ENCODE measurements at regions not wholly inside any gene's neighbourhood (a gene's known extent, or its start where the extent isn't known, plus 50 kb on each side); places are given as distances from the start of the nearest gene placed in this dataset.

DNA sequence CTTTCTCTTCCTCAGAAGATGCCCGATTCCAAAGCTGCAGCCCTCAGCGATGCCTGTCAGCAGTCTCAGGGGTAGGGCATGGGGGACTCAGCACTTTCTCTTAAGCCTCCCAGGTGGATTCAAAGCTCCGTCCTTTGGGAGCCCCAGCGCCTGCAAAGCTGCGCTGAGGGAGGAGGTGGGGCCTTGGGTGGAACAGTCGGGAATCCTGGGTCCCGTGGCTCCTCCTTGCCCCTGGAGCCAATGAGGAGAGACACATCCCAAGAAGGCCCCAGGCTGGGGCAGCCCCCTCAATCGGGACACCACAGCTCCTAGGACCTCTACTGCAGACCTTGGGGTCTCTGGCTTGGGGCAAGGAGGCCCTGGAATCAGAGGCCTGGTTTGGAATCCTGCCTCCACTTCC is 227.5 kb upstream of the IGF1R start:
- no peak for DNase-seq (ENCODE audit: low spot score)

DNA sequence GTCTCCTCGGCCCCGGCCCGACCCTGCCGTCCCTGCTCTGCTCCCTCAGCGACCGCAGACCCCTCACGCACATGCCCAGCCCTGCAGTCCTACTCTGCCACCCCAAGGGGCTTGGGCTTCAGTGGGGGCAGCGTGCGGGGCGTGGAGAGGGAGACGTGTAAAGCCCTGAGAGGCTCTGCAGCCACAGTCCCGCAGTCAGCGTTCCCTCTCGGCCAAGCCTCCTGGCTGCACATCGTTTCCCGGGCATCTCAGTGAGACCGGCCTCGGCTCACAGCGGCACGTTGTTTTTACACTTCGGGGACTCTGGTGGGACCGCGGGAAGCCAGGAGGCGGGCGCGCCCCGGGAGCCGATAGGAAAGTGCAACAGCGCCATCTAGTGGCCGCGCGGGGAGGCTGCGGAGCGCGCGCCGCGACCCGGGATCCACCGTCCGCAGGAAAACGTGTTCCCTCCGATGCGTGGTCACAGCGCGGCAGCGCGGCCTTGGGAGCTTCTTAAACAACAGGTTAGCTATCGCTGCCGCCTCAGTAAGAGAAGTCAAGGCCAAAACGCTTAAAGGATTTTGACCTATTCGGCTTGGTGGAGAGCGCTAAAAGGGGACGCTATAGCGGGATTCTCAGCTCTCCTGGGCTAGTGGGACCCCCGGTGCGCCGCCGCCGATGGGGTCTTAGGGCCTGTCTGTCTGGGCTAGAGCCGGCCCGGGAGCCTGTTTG is 226.8 kb upstream of the IGF1R start:
- DNase-seq (ENCODE audit: low spot score), result peak; percentile 89

DNA sequence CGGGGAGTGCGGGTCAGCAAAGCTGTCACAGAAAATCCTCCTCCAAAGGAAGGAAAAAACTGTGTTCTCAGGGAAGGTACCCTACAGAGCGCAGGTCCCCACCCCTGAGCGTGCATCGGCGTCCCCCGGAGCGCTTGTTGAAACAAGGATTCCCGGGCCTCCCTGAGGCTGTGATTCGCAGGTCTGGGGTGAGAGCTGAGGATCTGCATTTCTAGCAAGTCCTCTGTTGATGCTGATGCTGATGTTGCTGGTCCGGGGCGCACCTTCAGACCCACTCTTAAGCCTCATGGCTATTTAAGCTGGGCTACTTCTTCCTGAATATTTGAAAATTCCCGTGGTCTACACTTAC is 226.2 kb upstream of the IGF1R start:
- no peak for DNase-seq (ENCODE audit: low spot score)

DNA sequence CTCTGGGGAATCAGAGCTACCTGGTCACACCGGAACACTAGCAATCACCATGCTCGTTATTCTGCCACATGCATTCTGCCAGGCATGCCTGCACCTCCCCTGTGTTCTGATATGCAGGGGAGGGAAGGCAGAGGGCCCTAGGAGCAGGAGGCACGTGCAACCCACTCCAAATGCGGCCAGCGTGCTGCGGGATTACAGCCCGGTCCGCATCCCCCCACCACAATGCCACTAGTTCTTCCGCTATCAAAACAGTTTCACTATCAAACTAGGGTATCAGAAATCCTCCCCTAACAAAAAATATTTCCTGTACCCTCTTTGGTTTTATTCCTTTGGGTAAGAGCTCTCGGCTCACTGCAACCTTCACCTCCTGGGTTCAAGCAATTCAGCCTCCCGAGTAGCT is 223.2 kb upstream of the IGF1R start:
- no peak for DNase-seq (ENCODE audit: low spot score)

DNA sequence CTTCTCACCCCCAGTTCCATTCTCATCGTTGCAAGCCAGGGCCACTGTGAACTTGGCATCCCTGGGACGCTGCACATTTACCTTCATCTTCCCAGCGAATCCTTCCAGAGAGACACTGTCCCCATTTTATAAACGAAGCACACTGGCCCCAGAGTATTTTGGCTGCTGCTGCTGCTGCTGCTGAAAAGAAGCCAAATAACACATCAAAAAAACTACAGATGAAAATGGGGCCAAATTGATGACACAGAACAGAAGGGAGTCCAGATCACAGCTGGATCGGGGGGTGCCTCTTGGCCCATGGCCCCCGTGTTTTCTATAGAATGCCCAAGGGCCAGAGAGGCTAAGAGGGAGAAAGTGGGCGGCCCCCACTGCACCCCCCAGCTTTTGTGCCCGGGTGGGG is 221.0 kb upstream of the IGF1R start:
- DNase-seq (ENCODE audit: low spot score), result no peak

DNA sequence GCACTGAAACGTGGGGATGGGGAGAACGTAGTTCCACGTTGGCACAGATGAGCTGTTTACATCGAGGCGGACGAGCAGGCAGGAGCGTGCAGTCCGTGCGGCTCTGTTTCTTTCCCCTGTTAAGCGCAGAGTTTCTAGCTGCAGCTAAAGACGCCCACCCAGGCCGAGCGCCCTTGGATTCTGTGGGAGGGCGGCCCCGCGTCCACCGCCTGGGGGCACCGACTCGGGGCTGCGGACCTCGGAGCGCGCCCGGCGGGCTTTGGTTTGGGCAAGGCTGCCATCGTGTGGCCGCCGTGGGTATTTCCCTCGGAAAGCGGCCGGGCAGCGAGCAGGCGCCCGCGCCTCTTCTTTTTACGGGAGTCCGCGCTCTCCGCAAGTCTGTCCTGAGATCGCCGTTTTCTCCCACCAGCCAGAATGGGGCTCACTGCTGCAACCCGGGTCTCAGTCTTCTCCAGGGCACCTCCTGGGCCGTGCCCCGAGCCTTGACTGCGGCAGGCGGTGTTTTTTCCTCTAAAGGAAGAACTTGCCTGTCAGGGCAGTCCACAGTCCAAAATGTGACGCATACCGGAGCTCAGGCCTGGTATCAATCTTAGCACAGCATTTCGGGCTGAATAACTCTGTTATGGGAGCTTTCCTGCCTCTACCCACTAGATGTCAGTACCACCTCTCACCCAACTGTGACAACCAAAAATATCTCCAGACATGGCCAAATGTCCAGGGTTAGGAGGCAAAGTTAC is 219.9 kb upstream of the IGF1R start:
- peak; percentile 95 for DNase-seq (ENCODE audit: low spot score)

DNA sequence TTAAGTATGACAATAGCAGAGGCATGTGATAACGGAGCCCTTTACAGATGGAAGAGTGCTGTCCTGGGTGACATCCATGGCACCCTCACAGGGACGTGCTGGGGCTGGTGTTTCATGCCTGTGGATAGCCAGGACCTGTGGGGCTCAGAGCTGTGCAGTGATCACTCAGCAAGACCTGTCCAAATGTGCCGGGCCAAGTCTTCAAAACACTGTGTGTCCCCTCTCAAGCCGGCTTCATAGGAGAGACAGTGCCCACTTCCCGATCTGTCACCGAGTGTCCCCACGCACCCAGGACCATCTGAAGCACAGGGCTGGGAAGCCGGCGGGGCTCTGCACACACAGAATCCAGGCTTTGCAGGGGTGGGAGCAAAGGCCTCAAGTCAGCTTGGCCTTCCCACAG is 217.2 kb upstream of the IGF1R start:
- DNase-seq (ENCODE audit: low spot score), result no peak

DNA sequence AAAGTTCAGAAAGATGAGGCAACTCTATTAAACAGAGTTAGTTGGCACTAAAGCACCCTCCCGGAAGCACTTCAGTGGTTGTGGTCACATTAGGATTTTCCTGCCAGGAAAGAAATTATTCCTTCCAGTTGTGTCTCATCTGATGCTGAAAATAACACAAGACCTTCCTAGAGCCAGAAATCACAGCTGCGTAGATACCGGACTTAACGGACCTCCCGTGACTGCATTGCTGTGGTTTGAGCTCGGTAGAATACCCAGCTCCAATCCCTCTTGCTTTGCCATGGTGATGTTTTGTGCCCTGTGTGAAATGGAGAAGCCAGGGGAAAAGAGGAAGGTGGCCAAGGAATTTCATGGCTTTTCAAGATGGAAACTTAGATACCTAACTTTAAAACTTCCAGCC is 215.0 kb upstream of the IGF1R start:
- no peak for DNase-seq (ENCODE audit: low spot score)

DNA sequence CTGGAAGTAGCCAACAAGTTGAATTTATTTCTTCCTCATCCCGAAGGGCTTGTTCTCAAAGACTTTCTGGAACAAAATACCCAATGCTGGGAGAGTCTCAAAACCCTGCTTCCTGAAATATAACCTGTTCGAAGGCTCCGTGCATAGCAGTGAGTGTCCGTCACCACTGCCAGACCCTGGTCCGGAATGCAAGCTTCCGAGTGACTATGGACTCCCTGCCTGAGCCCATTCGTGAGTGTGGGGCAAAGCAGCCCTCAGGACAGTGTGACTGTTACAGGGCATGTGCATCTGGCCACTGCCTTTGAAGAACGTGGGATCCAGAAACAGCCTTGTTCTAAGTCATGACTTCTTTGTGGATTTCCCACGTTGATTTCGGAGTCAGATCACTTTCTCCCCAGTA is 214.5 kb upstream of the IGF1R start:
- DNase-seq (ENCODE audit: low spot score), result no peak

DNA sequence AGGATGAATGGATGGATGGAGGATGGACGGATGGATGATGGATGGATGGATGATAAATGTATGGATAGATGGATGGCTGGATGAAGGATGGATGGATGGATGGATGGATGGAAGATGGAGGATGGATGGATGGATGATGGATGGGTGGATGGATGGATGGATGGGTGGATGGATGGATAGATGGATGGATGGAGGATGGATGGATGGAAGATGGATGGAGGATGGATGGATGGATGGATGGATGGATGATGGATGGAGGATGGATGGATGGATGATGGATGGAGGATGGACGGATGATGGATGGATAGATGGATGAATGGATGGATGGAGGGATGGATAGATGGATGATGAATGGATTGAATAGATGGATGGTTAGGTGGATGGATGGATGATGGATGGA is 210.6 kb upstream of the IGF1R start:
- no peak for DNase-seq (ENCODE audit: low spot score)

DNA sequence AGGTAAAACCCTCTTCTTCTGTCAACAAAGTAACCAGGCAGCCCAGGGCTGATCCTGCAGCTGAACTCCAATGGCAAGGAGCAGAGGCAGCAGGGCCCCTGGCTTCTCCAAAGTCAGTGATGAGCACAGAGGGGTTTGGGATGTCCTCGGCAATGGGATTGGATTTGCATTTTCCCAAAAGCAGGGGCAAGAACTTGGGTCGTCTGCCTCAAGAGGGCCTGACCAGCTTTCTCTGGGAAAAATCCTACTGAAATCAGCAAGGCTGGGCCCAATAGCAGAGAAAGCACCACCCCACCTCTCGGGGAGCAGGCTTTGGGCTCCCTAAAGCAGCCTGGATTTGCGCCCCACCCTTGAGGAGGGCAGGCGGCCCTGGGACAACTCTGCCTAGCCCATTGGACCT is 210.0 kb upstream of the IGF1R start:
- no peak for DNase-seq (ENCODE audit: low spot score)

DNA sequence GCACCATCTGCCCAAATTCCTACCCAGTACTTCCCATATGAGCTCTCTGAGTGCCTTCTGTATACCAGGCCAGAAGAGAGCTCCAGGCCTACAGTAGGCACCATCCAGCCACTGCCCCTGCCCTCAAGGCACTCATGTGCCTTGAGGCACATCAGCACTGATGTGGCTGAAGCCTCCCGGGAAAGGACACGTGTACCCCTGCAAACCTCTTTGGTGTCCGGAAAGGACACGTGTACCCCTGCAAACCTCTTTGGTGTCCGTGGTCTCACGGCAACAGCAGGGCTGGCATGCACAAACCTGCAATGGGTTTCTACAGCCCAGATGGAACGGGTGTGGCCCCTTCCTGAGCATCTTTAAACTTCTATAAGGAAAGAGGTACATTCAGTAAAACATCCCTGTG is 209.4 kb upstream of the IGF1R start:
- DNase-seq (ENCODE audit: low spot score), result no peak

DNA sequence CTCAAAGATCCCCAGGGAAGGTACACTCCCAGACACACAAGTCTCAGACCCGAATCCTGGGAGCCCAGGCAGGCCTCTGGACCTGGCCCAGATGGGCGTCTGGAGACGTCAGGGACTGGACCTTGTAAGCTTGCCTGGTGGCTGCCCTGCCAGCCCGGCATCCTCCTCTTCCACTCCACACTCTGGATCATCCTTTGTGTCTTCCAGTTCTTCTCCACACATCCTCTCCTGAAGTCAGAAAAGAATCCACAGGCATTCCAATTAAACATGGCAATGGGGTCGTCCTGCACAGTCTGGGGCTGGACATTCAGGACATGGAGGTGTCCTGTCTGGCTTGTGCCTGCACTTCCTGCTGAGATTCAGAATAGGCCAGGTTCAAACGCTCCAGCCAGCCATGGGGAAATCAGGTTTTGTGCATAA is 208.8 kb upstream of the IGF1R start:
- DNase-seq (ENCODE audit: low spot score), result no peak

DNA sequence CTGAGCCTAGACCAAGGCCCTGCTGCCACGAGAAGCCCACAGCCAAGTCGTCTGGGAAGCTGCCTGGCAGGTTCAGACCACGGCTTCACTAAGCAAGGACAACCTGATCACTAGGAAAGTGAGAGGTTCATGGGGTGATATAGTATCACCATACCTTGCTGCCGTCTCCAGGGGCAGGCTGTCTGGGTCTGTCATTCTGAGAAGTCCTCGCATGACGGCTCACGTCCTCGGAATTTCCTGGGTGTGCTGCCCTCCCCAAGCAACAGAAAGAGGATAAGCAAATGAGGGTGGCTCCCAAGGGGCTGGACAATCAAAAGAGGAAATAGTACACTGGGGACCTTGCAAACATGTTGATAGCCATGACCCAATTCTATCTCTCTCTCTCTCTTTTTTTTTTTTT is 207.4 kb upstream of the IGF1R start:
- DNase-seq (ENCODE audit: low spot score), result no peak

DNA sequence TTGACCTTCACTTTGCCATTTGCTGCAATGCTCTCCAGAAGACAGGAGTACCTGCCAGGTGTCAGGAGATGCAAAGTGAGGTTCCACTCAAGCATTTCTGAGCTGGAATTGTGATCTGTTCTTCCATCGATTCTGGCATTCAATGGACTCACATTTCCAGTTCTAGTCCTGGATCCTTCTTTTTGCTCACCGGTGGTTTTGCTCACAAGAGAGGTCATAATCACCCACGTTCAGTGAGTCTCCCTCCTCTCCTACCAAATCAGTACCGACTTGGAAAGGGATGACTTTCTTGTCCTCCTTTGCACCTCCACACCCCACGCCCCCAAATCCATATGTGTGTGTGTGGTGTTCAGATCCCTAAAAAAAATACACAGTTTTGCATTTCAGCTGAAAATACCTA is 206.7 kb upstream of the IGF1R start:
- DNase-seq (ENCODE audit: low spot score), result no peak

DNA sequence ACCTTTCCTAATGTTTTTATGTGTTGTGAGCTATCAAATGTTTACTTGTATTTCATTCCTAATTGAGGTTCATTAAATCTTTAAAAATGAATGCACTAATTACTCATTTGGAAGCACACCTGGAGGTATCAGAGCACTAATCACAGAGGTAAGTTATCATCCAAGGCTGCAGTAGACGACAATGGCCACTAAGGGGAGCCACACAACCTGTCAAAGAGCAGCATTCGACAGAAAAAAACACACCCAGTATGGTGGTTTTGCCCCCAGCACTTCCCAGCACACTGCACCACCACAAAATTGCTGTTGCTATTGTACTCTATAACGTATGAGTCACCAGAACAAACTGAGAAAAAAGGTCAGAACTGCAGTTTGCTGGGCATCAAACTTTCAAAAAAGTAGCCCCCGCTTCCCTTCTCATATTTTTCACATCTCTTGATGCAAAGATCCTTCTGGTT is 205.9 kb upstream of the IGF1R start:
- DNase-seq (ENCODE audit: low spot score), result peak; percentile 75

DNA sequence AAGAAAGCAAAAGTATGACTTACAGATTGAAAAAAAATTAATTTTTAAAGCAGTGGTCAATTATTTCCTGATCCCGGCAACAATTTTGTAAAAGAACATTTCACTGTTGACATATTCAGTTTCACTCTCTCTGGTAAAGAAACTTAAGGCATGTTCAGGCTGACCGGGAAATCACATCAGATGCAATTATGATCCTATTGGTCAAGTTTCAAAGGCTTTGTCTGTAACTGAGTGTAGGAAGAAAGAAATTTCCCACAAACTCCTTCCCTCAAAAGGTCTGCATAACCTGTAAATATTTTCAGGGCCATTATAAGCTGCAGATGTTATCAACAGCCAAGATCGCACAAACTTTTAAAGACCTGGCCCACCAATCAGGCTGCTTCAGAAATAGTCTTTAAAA is 205.4 kb upstream of the IGF1R start:
- DNase-seq (ENCODE audit: low spot score), result no peak

DNA sequence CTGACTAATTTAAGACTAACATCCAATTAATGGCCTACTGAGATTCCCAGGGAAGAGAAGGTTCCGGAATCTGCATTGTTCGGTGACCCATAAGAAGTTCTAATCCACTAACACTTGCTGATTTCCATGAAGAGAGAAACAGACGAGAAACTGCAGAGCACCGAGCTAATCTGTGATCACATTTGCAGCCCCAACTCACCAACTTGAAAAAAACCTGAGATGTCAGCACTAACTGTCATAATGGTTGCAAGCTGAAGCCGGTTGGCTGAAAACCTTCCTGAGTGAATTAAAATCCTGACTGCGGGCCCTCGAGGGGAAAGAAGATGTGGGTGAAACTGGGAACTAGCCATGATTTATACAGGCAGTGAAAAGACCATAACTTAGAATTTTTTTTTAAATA is 204.8 kb upstream of the IGF1R start:
- DNase-seq (ENCODE audit: low spot score), result no peak

DNA sequence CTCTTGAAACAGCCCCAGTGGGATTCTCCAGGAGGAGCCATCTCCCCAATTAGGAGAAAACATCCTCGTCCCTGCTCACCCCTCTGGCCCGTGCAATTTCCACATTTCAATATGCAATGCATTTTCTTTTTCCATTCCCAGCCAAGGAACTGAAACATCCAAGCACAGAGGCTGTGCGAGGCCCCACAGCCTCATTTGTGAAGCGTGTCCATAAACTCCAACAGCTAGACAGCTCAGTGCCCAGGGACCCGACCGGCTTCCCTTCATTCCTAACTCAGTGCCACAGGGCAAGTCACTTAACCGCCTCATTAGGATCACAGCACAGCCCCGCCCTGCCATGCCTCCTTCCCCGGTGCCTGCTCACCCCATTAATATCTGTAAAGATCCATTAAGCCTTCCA is 204.2 kb upstream of the IGF1R start:
- no peak for DNase-seq (ENCODE audit: low spot score)

DNA sequence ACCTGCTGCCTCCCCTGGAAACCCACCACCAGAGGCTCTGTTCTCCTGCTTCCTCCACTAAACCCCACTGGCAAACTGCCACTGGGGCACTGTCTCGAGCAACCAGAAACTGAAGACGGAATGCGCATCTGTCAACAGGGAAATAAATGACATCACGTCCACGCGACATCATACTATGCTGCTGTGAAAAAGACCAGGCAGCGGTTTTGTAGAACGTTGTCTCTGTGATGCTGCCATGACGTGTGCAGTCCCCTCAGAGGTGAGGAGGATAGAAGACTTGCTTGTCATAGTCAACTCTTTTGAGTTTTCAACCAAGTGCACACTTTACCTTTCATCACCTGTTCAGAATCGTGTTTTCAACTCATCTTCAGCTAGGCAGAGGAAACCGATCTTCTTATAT is 203.0 kb upstream of the IGF1R start:
- DNase-seq (ENCODE audit: low spot score), result no peak

DNA sequence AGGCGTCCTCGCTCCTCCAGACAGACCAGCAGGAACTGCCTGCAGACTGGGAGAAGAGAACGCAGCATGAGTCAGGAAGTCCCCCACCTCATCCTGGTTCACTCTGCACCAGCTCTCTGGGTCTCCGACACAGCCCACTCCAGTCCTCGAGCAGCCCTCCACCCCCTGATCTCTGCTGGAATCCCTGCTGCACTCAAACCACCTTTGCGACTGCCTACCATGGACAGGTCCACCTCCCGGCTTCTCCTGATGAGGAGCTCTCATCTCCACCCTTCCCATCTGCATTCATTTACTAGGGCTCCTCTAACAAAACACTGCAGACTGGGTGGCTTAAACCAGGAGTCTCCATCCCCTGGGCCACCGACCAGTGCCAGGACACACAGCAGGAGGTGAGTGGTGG is 202.3 kb upstream of the IGF1R start:
- DNase-seq (ENCODE audit: low spot score), result no peak

DNA sequence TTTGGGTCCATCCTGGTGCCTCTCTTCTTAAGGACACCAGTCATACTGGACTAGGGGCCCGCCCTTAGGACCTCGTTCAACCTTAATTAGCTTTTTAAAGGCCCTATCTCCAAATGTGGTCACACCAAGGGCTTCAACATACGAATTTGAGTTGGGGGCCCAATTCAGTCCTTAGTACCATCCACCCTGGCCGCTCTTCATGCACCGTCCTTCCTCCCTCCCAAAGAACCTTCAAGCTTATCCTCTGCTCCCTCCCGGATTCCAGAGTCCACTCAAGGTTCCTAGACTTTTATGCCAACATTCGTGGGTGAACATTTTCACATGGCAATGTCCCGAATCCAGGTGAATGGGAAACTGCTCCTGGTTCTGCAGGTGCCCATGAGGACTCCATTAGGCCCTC is 201.3 kb upstream of the IGF1R start:
- no peak for DNase-seq (ENCODE audit: low spot score)

DNA sequence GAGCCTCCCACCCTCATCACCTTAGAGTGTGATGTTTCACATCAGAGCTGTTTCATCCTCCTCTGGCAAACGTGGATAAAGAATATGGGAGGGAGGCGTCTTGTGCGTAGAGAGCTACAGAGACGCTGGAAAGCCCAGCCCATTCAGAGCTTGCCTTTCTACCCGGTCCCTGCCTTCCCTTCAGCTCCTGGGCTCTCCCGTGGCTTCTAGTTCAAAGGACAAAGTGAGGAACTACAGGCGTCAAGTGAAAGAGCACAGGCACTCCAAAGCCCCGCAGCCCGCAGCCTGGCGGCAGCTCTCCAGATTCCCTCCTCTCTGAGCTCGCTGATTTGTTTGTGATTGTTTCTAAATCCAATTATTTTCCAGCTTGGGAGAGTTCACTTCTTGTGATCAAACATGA is 197.1 kb upstream of the IGF1R start:
- DNase-seq (ENCODE audit: low spot score), result no peak

DNA sequence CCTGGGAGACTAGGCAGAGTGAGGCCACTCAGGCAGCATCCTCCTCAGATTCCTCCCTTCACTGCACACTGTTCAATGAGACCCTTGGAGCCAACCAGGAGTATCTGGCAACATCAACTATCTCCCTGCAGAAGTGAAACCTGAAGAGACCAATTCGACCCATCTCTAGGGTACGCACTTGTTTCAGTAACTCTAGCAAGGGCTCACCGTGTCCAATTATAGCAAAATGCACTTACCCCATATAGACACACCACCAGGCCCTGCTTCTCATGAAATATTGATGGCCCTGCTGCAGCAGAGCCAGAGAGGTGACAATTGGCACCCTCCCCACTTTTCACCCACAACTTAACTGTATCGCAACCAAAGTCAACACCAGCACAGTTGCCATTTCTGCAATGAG is 196.1 kb upstream of the IGF1R start:
- DNase-seq (ENCODE audit: low spot score), result no peak
